ENCODE measurements at regions not wholly inside any gene's neighbourhood (a gene's known extent, or its start where the extent isn't known, plus 50 kb on each side); places are given as distances from the start of the nearest gene placed in this dataset.

DNA sequence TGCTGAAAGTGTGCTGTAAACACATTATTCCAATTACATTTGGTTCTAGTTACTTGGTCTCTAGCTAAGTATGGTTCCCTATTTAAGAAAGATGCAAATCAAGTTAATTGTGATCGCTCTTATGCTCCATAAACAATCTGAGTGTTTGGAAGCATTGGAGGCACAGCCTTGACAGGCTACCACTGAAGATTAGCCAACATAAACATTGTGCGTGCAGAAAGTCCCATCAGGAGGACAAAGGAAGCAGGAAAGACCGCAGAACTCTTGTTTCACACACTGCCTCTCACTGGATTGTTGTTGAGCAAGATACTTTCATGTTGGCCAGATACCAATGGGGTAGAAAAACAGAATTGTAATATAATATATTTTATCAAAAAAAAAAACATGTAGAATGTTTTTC lies 814.4 kb downstream of the EFNB2 start:
- TF ChIP-seq POLR2A (IDR thresholded peaks at IDR 0.05) = no peak
- no peak for TF ChIP-seq CTCF (IDR thresholded peaks at IDR 0.05)
- no peak for TF ChIP-seq POLR2AphosphoS5 (IDR thresholded peaks at IDR 0.05)

Measured in breast epithelium (tissue), 3 donors.